ENCODE measurements at regions not wholly inside any gene's neighbourhood (a gene's known extent, or its start where the extent isn't known, plus 50 kb on each side); places are given as distances from the start of the nearest gene placed in this dataset.
"Not testable (repeated sequence)": the region's sequence is repeated elsewhere in the genome, so short reads cannot be mapped to it uniquely, and the experiment has no call there.

DNA sequence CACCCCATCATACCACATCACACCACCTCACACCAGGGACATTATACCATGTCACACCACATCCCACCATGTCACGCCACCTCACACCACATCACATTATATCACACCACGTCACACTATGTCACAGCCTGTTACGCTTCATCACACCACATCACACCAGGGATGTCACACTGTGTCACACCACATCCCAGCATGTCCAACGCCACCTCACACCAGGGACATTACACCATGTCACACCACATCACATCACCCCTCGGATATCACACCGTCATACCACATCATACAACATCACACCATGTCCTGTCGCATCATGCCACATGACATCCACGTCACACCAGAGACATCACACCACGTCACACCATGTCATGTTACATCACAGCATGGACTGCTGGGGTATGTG lies 235.5 kb downstream of the TMEM121 start:
- peaks cover 0 to 2% (median 0%) of the 10 kb centered on the region in 4 donors for H3K27me3 ChIP-seq (ENCODE audit: control insufficient read depth in 4 of 4, insufficient read depth in 4 of 4, low read length in 3 of 4)
- WGBS, result 72% methylated on average over 9 of the region's 9 CpGs
- no peak overlapping the region for H3K9ac ChIP-seq (ENCODE audit: low read depth in 1 of 2, low read length in 2 of 2)
- TF ChIP-seq NR2F2 (IDR thresholded peaks at IDR 0.05) (no peak), RAD21 (IDR thresholded peaks at IDR 0.05) (no peak), JUND (IDR thresholded peaks at IDR 0.05) (no peak)
- peaks cover 2 to 9% (median 3%) of the 10 kb centered on the region in 4 donors for H3K4me1 ChIP-seq (ENCODE audit: control insufficient read depth in 4 of 4, insufficient read depth in 4 of 4, low read length in 3 of 4)
- no peak overlapping the region for H3K27ac ChIP-seq (ENCODE audit: low read depth in 1 of 2, low read length in 2 of 2)
- H3K4me3 ChIP-seq (ENCODE audit: low read depth in 1 of 3, low read length in 3 of 3), result no peak overlapping the region
- no peak for DNase-seq (ENCODE audit: low spot score)
- H3K36me3 ChIP-seq (ENCODE audit: control insufficient read depth in 4 of 4, insufficient read depth in 3 of 4, low read depth in 1 of 4, low read length in 3 of 4), result no peaks in the 10 kb centered on the region
- no peaks in the 10 kb centered on the region for H3K9me3 ChIP-seq (ENCODE audit: control insufficient read depth in 4 of 4, low read length in 3 of 4)

- H3K36me3 ChIP-seq (ENCODE audit: control insufficient read depth in 4 of 4, insufficient read depth in 3 of 4, low read depth in 1 of 4, low read length in 3 of 4); H3K9me3 ChIP-seq (ENCODE audit: control insufficient read depth in 4 of 4, low read length in 3 of 4); H3K4me3 ChIP-seq (ENCODE audit: low read depth in 1 of 3, low read length in 3 of 3); H3K27ac ChIP-seq (ENCODE audit: low read depth in 1 of 2, low read length in 2 of 2); H3K9ac ChIP-seq (ENCODE audit: low read depth in 1 of 2, low read length in 2 of 2); DNase-seq (ENCODE audit: low spot score); H3K27me3 ChIP-seq (ENCODE audit: control insufficient read depth in 4 of 4, insufficient read depth in 4 of 4, low read length in 3 of 4); H3K4me1 ChIP-seq (ENCODE audit: control insufficient read depth in 4 of 4, insufficient read depth in 4 of 4, low read length in 3 of 4): not testable (repeated sequence)
- 78% methylated on average over 4 of the region's 11 CpGs for WGBS
Measured at GRCh38 chr14:105762262-105762661, 235.9 kb downstream of the TMEM121 start.

DNA sequence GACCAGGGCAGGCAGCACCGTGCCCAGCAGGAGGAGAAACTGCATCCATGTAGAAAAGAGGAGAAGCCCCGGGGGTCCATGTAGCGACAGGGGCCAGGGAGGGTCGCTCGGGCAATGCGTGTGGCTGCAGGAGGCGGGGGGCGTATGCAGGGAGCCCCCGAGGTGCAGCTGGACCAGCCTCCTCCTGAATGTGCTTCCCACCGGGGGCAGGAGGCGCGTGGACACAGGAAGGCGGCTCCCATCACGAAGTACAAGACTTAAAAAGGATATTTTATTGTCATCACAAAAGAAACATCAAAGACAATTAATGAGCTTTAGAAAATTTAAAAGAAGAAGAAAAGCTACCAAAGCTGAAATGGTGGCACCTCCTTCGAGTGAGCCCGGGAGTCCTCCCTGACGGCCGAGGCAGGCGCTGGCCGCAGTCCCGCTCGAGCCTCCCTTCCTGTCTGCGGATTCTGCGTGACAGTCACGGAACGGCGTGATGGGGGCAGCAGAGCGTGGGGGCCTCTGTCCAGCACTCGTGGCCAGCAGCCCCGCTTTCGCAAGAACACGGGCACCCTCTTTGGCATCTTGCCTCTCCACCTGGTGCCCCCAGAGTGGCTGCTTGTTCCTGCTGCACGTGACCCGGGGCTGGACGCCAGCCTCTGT lies 238.0 kb downstream of the TMEM121 start:
- not testable (repeated sequence) for H3K4me3 ChIP-seq (ENCODE audit: low read depth in 1 of 3, low read length in 3 of 3); H3K4me1 ChIP-seq (ENCODE audit: control insufficient read depth in 4 of 4, insufficient read depth in 4 of 4, low read length in 3 of 4); H3K9ac ChIP-seq (ENCODE audit: low read depth in 1 of 2, low read length in 2 of 2); H3K27ac ChIP-seq (ENCODE audit: low read depth in 1 of 2, low read length in 2 of 2); DNase-seq (ENCODE audit: low spot score); H3K36me3 ChIP-seq (ENCODE audit: control insufficient read depth in 4 of 4, insufficient read depth in 3 of 4, low read depth in 1 of 4, low read length in 3 of 4); H3K27me3 ChIP-seq (ENCODE audit: control insufficient read depth in 4 of 4, insufficient read depth in 4 of 4, low read length in 3 of 4); H3K9me3 ChIP-seq (ENCODE audit: control insufficient read depth in 4 of 4, low read length in 3 of 4)
- 74% methylated on average over 29 of the region's 35 CpGs for WGBS

GRCh38 chr14:105765072-105765825 lies 238.9 kb downstream of the TMEM121 start:
- not testable (repeated sequence) for H3K4me1 ChIP-seq (ENCODE audit: control insufficient read depth in 4 of 4, insufficient read depth in 4 of 4, low read length in 3 of 4); H3K36me3 ChIP-seq (ENCODE audit: control insufficient read depth in 4 of 4, insufficient read depth in 3 of 4, low read depth in 1 of 4, low read length in 3 of 4); H3K9ac ChIP-seq (ENCODE audit: low read depth in 1 of 2, low read length in 2 of 2); H3K9me3 ChIP-seq (ENCODE audit: control insufficient read depth in 4 of 4, low read length in 3 of 4); DNase-seq (ENCODE audit: low spot score); H3K27ac ChIP-seq (ENCODE audit: low read depth in 1 of 2, low read length in 2 of 2); H3K27me3 ChIP-seq (ENCODE audit: control insufficient read depth in 4 of 4, insufficient read depth in 4 of 4, low read length in 3 of 4); H3K4me3 ChIP-seq (ENCODE audit: low read depth in 1 of 3, low read length in 3 of 3)
- TF ChIP-seq HNF4A (conservative IDR thresholded peaks at IDR 0.05) (peak in 1 of 2 donors; percentile 34), RXRA (IDR thresholded peaks at IDR 0.05) (peak in 1 of 2 donors; percentile 18)
- 74% methylated on average over 11 of the region's 23 CpGs for WGBS

DNA sequence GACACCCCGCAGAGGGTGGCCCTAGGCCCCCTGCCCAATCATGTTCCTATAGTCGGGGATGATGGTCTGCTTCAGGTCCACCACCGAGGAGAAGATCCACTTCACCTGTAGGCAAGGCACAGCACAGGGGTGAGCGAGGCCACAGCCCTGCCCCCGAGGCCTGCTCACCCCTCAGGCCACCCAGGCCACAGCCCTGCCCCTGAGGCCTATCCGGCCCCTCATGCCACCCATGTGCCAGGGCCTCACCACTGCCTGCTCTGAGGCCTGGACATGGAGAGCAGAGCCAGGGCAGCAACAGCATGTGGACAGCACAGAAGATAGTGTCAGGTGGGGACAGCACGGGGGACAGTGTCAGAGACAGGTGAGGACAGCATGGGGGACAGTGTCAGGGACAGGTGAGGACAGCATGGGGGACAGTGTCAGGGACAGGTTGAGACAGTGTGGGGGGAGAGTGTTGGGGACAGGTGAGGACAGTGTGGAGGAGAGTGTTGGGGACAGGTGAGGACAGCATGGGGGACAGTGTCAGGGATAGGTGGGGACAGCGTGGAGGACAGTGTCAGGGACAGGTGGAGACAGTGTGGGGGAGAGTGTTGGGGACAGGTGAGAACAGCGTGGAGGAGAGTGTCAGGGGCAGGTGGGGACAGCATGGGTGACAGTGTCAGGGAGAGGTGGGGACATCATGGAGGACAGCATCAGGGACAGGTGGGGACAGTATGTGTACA lies 239.7 kb downstream of the TMEM121 start:
- Histone ChIP-seq H3K4me3 (ENCODE audit: low read depth in 1 of 3, low read length in 3 of 3) (no peak overlapping the region), H3K9me3 (ENCODE audit: control insufficient read depth in 4 of 4, low read length in 3 of 4) (no peaks in the 10 kb centered on the region), H3K36me3 (ENCODE audit: control insufficient read depth in 4 of 4, insufficient read depth in 3 of 4, low read depth in 1 of 4, low read length in 3 of 4) (no peaks in the 10 kb centered on the region), H3K27me3 (ENCODE audit: control insufficient read depth in 4 of 4, insufficient read depth in 4 of 4, low read length in 3 of 4) (peaks cover 0 to 2% (median 0%) of the 10 kb centered on the region in 4 donors), H3K9ac (ENCODE audit: low read depth in 1 of 2, low read length in 2 of 2) (no peak overlapping the region), H3K27ac (ENCODE audit: low read depth in 1 of 2, low read length in 2 of 2) (no peak overlapping the region), H3K4me1 (ENCODE audit: control insufficient read depth in 4 of 4, insufficient read depth in 4 of 4, low read length in 3 of 4) (peaks cover 2 to 9% (median 3%) of the 10 kb centered on the region in 4 donors)
- DNase-seq (ENCODE audit: low spot score), result no peak
- no peak for TF ChIP-seq REST (IDR thresholded peaks at IDR 0.05)
- no peak for TF ChIP-seq GABPA (IDR thresholded peaks at IDR 0.05 in 1 of 2, conservative IDR thresholded peaks at IDR 0.05 in 1 of 2)
- TF ChIP-seq RAD21 (IDR thresholded peaks at IDR 0.05), result no peak
- 89% methylated on average over 9 of the region's 9 CpGs for WGBS
